ENCODE measurements at regions not wholly inside any gene's neighbourhood (a gene's known extent, or its start where the extent isn't known, plus 50 kb on each side); places are given as distances from the start of the nearest gene placed in this dataset.
"Not testable (repeated sequence)": the region's sequence is repeated elsewhere in the genome, so short reads cannot be mapped to it uniquely, and the experiment has no call there.

DNA sequence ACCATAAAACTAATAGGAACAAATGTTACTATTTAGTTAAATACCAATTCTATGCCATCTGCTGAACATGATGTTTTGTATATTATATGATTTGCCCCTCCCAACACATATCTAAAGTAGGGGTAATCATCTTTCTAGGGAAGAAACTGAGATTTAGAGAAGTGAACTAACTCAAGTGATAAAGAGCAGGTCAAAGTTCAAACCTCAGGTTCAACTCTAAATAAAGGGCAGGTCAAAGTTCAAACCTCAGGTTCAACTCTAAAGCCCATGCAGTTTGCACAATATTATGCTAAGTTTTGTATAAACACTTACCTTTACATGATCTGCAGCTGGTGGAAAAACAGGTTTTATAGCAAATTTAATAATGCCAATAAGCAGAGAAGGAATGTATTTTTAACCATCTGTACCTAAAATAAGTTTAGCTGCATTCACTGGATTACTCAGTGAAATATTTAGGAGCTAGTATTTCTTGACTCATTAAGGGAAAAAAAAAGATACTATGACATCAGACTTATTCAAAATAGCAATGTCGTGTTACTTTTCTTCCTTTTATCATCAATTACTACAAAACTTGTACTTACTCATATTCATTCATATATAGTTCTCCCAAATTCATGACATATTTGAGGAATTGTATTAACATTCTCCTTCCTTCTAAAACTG lies 1194.3 kb upstream of the CELF2 start:
- intact Hi-C loops (cut with DNase I) = no loop called here
- no peak for ATAC-seq

DNA sequence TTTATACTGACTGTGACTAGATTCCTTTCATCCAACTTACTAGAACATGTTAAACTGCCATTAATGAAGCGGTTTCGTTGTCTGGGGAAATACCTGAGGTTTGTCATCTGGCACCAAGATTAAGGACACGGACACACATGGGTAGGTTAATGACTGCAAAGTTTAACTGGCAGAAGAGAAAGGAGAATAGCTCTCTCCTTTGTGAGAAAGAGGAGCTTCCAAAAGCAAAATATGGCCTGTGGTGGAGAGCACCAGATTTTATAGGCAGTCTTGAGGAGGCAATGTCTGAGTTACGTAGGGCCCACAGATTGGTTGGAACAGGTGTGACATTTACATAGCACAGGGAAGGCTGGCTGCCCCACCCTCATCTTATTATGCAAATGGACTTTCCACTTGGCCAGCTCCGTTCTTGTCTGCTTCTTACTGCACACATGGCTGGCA lies 1193.0 kb upstream of the CELF2 start:
- ATAC-seq = no peak
- no peak for DNase-seq (ENCODE audit: missing footprints)
- intact Hi-C loops (cut with DNase I) = no loop called here

More for the DNA sequence above, 1194.3 kb upstream of the CELF2 start:
- DNase-seq (ENCODE audit: missing footprints) = no peak

DNA sequence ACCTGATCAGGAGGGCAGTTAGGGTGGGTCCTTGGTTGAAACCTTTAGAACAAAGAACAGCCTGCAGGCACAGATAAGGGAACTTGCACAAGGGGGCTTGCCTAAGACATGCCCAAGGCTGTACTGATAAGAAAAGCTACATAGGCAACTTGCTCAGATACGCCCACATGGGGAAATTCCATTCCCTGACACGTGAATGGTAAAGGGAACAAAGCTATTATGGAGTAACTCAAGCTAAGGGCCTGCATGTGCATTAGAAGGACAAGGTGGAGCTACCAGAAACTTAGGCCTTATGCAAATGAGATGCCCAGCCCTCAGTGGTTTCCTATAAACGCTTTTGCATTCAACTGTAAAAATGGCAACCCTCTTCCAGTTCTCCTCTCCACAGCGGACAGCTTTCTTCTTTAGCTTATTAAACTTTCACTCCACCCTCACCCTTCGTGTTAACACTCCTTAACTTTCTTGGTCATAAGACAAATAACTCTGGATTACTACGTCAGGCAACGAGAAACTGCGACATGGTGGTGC lies 1192.1 kb upstream of the CELF2 start:
- no peak for DNase-seq (ENCODE audit: missing footprints)
- intact Hi-C loops (cut with DNase I) = no loop called here
- ATAC-seq = no peak

DNA sequence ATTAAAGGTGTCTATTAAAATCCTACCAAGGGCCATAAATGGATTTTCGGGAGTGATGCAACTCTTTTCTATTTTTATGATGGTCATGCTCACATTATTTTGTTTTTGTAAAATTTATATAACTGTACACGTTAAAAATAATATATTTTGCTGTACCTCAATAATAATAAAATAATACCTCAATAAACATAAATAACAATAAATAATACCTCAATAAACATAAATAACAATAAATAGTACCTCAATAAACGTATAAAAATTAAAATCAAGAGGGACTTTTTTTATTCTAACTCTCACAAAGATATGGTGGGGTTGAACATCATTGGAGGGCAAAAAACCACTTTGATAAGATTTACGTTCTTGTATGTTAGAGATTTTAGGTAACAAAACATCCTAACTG lies 1189.6 kb upstream of the CELF2 start:
- ATAC-seq (no peak), DNase-seq (ENCODE audit: missing footprints) (no peak)
- intact Hi-C loops (cut with DNase I) = no loop called here

DNA sequence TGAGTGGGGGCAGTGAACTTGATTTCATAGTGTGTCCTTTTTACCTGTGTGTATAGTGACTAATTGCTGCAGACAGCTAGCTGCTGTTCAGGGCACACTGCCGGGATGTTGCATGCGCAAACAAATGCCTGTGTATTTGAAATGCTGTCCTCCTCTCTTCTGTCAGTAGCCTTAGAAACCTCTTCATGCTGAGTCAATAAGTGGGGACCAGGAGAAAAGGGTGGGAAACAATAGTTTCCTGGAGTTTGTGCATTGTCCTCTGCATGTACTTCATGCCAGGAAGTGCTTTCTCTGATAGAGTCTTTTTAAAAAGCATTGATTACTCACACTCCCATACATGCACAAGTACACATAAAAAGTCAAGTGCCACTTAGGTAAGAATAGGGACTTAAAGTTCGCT lies 1183.7 kb upstream of the CELF2 start:
- intact Hi-C loops (cut with DNase I) = no loop called here
- DNase-seq (ENCODE audit: missing footprints) (no peak), ATAC-seq (no peak)

DNA sequence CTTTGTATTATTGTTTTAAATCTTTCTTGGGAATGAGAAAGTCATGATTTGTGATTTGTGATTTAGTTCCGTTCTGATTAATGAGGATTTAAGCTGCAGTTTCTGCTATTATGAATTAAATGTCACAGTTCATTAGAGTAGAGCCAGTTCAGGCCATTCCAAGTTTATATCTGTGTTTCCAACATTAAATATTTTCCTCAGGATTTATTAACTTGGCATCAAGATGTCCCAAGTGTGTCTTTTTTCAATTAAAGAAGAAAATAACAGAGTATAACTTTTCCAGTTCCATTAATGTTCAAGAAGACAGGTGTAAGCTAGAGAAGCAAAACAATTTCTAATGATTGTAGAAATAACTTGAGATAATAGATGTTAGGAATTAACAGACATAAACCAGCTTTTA lies 1183.2 kb upstream of the CELF2 start:
- ATAC-seq (no peak), DNase-seq (ENCODE audit: missing footprints) (no peak)
- intact Hi-C loops (cut with DNase I) = no loop called here

DNA sequence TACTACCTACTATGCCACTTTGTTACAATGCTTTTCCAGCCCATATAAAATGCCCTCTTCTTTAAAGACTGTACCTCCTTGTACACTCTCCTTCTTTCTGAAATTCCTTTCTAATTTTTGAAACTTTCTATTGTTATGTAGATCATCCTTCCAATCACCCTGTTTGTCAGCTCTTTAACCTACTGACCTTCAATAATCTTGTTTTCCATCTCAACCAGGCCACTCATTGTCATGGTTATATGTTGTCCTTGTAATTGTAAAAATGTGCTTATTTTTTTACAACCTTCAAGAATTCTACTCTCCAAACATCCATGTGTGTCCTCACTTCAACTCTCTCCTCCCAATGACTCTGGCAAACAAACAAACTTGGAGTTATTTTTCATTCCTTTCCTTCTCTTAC lies 1172.6 kb upstream of the CELF2 start:
- no peak for ATAC-seq
- intact Hi-C loops (cut with DNase I) = no loop called here
- no peak for DNase-seq (ENCODE audit: missing footprints)

DNA sequence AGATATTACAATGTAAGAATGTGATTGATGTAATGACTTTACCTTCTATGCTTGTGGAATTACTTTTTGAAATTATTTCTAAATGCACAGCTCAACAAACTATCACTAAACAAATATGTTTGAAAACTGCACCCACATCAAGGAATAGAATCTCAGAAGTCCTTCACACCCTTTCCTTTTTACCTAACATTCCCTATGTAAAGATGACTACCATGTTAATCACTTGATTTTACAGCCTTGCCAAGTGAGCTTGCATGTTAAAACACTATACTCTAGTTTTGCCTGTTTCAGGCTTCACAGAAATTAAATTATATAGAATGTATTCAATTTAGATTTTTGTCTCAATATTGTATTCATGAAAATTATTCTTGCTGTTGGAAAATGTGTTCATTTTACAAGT lies 1169.4 kb upstream of the CELF2 start:
- intact Hi-C loops (cut with DNase I) = no loop called here
- DNase-seq (ENCODE audit: missing footprints) = no peak
- ATAC-seq = no peak

DNA sequence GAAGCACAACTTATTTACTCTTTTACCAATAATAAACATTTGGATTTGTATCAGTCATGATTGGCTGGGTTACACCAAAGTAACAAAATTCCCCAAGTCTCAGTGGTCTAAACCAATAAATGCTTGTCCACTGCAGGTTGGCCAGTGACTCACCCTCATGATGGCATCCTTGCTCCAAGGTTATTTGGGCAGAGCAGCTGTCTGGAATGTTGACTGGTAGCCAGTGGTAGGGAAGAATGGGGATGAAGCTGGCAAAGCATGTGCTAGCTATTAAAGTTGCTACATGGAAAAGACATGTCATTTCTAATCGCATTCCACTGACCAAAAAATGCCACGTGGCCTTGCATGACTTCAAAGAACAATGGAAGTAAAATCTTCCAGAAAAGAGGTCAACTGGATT lies 1168.7 kb upstream of the CELF2 start:
- intact Hi-C loops (cut with DNase I) = no loop called here
- peak; percentile 42 for ATAC-seq
- no peak for DNase-seq (ENCODE audit: missing footprints)

DNA sequence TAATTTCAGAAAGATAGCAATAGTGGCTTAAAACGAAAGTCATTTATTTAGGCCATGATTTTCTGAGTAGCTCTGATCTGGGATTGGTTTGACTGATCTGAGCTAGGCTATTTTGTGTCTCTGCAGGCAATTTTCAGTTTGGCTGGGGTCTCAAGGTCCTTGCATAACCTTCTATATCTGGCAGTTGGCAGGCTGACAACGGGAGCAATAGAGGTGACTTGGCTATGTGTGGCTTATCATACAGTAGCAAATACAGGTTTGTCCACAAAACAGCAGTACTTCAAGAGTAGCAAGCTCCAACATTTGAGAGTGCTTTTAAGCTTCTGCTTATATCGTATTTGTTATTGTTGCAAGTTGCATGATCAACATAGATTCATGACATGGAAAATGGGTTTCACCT lies 1167.3 kb upstream of the CELF2 start:
- DNase-seq (ENCODE audit: missing footprints) (no peak), ATAC-seq (no peak)
- intact Hi-C loops (cut with DNase I) = no loop called here

DNA sequence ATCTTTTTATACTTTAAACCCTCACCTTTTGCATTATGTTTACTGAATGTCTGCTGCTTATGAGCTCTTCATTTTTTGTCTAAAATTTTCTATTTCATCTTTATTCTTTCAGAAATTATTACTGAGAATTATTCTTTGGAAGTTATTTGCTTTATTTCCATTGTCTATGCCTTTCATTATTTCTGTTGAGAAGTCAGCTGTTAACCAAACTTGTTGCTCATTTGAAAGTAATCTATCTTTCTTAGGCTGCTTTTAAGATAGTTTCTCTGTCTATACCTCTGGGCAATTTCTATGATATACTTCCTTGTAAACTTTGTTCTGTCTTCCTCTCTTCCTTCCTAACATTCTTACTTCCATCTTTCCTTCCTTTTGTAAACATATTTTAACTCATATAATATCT lies 1165.9 kb upstream of the CELF2 start:
- intact Hi-C loops (cut with DNase I) = no loop called here
- DNase-seq (ENCODE audit: missing footprints) = no peak
- ATAC-seq = no peak

DNA sequence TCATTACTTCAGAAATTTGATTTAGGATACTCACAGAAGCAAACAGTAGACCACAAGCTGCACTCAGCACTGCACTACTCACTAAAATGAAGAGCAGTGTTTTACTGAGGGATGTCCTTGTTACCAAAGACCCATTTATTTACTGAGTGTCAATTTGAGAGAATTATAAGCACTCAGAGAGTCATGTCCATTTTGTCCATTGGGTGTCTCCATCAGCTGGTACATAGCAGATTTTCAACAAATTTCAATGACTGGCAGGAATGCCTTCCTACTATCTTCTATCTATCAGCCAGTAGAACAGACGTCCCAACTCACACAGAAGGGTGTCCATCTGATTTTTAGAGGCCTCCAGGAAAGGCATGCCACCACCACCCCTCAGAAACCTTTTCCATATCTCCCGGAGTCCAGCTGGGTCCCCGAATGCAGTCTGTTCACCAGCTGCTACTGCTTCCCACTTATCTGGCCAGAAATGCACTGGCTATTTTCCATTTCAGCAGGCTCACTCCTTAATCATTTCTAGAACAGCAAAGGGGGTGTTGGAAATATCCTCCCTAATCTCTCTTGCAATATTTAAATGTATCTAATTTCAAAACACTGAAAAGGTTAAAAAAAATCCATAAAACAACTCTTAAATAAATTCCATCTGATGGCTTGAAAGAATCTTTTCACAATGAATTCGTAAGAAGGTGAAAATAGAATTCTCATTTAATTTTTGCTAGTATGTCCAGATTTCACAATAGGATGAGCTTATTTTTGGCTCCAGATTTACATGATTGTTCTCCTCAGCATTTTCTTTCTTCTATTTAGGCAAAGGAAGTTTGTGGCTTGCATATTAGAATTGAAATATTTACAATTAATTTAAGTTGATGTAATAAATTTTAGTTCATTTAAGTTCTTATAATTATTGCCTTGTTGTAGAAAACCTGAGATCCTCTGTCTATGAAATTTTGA lies 1164.0 kb upstream of the CELF2 start:
- intact Hi-C loops (cut with DNase I) = no loop called here
- DNase-seq (ENCODE audit: missing footprints) (peak; percentile 53), ATAC-seq (peak; percentile 75)

DNA sequence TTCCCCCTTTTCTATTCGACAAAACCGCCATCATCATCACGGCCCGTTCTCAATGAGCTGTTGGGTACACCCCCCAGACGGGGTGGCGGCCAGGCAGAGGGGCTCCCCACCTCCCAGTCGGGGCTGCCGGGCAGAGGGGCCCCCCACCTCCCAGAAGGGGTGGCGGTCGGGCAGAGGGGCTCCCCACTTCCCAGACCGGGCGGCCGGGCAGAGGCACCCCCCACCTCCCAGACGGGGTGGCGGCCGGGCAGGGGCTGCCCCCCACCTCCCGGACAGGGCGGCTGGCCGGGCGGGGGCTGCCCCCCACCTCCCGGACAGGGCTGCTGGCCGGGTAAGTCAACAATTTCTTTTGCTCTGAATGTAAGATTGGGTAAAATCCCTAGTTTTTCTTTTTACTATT lies 1162.2 kb upstream of the CELF2 start:
- ATAC-seq; intact Hi-C loops (cut with DNase I); DNase-seq (ENCODE audit: missing footprints): not testable (repeated sequence)

DNA sequence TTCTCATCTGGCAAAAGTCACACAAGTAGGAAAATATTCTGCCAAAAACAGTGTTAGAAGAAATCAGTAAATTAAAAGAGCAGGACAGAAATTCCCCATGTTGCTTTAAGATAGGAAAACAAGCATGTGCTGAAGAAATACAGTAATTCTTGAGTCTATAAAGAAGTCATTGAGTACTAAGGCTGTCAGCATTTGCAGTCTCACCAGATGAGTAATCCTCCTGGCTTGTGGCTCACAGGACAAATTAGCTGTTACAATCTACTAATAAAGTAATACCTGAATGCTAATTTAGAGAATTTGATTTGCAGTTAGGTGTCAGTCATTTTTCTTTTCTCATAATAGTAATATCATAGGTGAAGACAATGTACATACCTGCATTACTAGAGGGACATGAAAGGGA lies 1158.9 kb upstream of the CELF2 start:
- ATAC-seq (no peak), DNase-seq (ENCODE audit: missing footprints) (no peak)
- intact Hi-C loops (cut with DNase I) = no loop called here

DNA sequence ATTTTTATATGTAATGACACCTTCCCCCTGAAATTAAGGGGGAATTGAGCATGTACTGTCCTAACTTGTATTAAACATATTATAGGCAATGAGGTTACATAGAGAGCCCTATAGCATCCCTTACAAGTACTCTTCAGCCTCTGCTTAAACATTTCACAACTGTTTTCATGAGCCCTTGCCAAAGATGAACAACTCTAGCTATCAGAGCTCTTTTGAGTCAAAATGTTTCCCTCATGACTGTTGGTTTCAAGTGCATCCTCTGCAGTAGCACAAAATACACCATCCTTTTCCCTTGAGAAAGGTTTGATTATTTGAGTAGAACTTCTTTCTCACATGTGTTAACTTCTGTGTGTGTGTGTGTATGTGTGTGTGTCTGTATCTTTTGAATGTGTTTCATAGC lies 1157.6 kb upstream of the CELF2 start:
- no peak for DNase-seq (ENCODE audit: missing footprints)
- intact Hi-C loops (cut with DNase I) = no loop called here
- ATAC-seq = no peak

DNA sequence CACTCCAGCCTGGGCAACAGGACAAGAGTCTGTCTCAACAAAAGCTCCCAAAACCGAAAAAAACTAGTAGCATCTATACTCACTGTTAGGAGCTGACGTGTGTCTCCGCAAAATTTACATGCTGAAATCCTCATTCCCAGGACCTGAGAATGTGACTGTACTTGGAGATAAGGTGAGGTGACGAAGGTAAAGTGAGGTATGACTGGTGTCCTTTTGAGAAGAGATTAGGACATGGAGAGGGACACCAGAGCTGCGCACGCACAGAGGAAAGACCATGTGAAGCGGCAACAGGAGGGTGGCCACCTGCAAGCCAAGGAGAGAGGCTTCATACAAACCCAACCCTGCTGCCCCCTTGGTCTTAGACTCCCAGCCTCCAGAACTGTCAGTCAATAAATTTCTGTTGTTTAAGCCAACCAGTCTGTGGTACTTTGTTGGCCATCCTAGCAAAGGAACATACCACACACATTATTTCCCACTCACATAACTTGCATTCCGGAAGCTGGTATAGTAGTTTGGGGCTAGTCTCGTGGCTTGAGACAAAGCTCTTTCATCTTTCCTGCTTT lies 1154.0 kb upstream of the CELF2 start:
- intact Hi-C loops (cut with DNase I) = no loop called here
- DNase-seq (ENCODE audit: missing footprints) = no peak

DNA sequence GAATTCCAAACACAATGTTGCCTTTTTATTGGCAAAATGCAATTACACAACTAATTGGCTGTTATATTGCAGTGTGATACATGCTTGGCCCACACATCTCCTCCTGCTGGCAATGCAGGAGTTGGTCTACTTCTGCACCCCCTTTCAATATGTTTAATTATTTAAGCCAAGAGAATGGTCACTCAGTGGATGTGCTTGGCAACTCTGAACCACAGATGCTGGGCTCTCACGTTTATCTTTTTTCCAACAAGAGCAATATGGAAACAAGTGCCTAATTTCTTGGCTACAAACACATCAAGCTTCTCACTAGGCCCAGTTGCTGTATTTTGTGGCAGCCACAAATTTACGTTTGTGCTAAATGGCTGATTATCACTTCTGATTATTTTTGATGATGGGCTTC lies 1149.2 kb upstream of the CELF2 start:
- intact Hi-C loops (cut with DNase I) = no loop called here

More for the DNA sequence above, 1154.0 kb upstream of the CELF2 start:
- ATAC-seq = no peak

DNA sequence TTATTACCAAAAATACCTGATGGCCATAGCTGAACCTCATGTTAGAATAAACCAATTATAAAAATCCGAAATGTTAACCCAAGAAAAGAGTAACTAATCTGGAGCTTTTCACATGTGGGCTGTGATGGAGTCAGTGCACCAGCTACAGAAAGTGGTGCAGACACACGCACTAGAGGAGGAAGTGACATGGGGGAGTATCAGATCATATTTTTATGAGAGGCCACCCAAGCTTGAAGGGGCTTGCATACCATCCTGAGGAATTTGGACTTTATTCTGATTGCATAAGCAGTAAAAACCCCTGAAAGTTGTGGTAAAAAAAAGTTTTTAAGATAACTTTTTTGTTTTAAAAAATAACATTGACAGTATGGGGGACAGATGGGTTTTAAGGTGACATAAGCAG lies 1148.5 kb upstream of the CELF2 start:
- DNase-seq (ENCODE audit: missing footprints) (no peak), ATAC-seq (no peak)
- intact Hi-C loops (cut with DNase I) = no loop called here

More for the DNA sequence above, 1149.2 kb upstream of the CELF2 start:
- no peak for ATAC-seq
- DNase-seq (ENCODE audit: missing footprints) = no peak

DNA sequence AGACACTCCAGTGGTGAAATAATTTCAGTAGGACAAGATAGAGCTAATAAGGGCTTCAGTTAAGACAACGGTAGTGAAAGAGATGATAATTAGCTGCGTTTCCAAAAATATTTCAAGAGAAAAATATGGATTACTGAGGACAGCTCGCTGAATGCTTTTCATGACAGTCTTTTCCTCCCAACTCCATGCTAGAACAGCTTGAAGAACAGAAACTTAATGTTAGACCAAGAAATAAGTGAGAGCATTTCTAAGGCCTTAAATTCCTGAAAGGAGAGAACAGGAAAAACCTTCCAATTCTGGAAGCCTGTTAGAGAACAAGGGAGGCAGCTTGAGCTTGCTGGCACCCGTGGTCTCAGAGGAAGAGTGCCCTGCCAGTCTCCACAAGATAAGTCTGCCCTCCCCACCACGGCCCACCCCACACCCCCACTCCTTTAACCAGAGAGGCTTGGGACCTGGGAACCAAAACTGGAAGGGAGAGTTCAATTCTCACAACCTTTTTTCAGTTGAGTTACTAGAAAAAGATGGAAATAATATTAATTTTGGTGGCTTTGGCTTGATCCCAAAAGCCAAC lies 1148.0 kb upstream of the CELF2 start:
- intact Hi-C loops (cut with DNase I) = no loop called here
- DNase-seq (ENCODE audit: missing footprints) (no peak), ATAC-seq (no peak)

All from Right ventricle myocardium inferior (tissue), 1 donor.